NT2/D1 (cell line): ENCODE measurements at regions not wholly inside any gene's neighbourhood (a gene's known extent, or its start where the extent isn't known, plus 50 kb on each side); places are given as distances from the start of the nearest gene placed in this dataset.

Experiments
- DNase-seq: peaks from one replicate; pipeline ENCODE4 v3.0.0-alpha.2; 2011; ENCODE audit warnings: low read depth, low spot score
- H3K27me3 ChIP-seq: 2 replicates; pipeline ENCODE4 v1.6.0; 2011; ENCODE audit warnings: mild to moderate bottlenecking; ENCODE audit not compliant: insufficient read length, insufficient read depth
- H3K36me3 ChIP-seq: 2 replicates; pipeline ENCODE4 v1.6.1; 2011; ENCODE audit warnings: mild to moderate bottlenecking, low read length, mixed read lengths; ENCODE audit not compliant: insufficient read depth, insufficient read length
- H3K4me1 ChIP-seq: 2 replicates; pipeline ENCODE4 v1.5.1; 2011; ENCODE audit not compliant: insufficient read depth, insufficient read length
- H3K4me3 ChIP-seq: 2 replicates; pipeline ENCODE4 v1.5.1; 2011; ENCODE audit warnings: low read depth; ENCODE audit not compliant: insufficient read length
- H3K9ac ChIP-seq: 2 replicates; pipeline ENCODE4 v1.6.0; 2011; ENCODE audit warnings: low read depth; ENCODE audit not compliant: insufficient read length
- H3K9me3 ChIP-seq: 2 replicates; pipeline ENCODE4 v1.5.1; 2011; ENCODE audit warnings: mild to moderate bottlenecking, low read length; ENCODE audit not compliant: insufficient read depth
- SUZ12 ChIP-seq: IDR thresholded peaks from 2 replicates; pipeline ENCODE4 v1.6.1; 2011; ENCODE audit not compliant: insufficient read length, insufficient read depth; ENCODE audit errors: extremely low read depth
- YY1 ChIP-seq: IDR thresholded peaks from 2 replicates; pipeline ENCODE4 v1.6.1; 2011; ENCODE audit not compliant: insufficient read length, insufficient read depth
- ZNF274 ChIP-seq: IDR thresholded peaks from 2 replicates; pipeline ENCODE4 v1.6.1; 2011; ENCODE audit warnings: mild to moderate bottlenecking, low read depth, low read length

GRCh38 chr12:71349950-71350349 is 89.6 kb upstream of the LGR5 start:
- TF ChIP-seq YY1, result no peak
- TF ChIP-seq ZNF274, result no peak
- no peak for TF ChIP-seq SUZ12
- no peak for DNase-seq
- Histone ChIP-seq H3K4me1 (no peaks in the 10 kb centered on the region), H3K9me3 (peaks cover 3% of the 10 kb centered on the region; the same call in 1 of the 2 replicates), H3K36me3 (no peaks in the 10 kb centered on the region), H3K27me3 (no peaks in the 10 kb centered on the region), H3K4me3 (no peak overlapping the region), H3K9ac (no peak overlapping the region)

GRCh38 chr12:71338933-71339332 is 100.7 kb upstream of the LGR5 start:
- no peaks in the 10 kb centered on the region for H3K27me3 ChIP-seq
- no peaks in the 10 kb centered on the region for H3K9me3 ChIP-seq
- H3K36me3 ChIP-seq, result no peaks in the 10 kb centered on the region
- no peak for TF ChIP-seq SUZ12
- TF ChIP-seq ZNF274, result no peak
- TF ChIP-seq YY1, result no peak
- no peaks in the 10 kb centered on the region for H3K4me1 ChIP-seq
- no peak for DNase-seq
- no peak overlapping the region for H3K9ac ChIP-seq
- H3K4me3 ChIP-seq, result no peak overlapping the region

- H3K4me1 ChIP-seq, result no peaks in the 10 kb centered on the region
- no peak overlapping the region for H3K9ac ChIP-seq
- no peaks in the 10 kb centered on the region for H3K36me3 ChIP-seq
- DNase-seq, result no peak
- no peak for TF ChIP-seq YY1
- no peak for TF ChIP-seq SUZ12
- no peak overlapping the region for H3K4me3 ChIP-seq
- H3K9me3 ChIP-seq, result no peaks in the 10 kb centered on the region
- H3K27me3 ChIP-seq, result no peaks in the 10 kb centered on the region
Observed at GRCh38 chr12:71335963-71336257, 103.7 kb upstream of the LGR5 start.

DNA sequence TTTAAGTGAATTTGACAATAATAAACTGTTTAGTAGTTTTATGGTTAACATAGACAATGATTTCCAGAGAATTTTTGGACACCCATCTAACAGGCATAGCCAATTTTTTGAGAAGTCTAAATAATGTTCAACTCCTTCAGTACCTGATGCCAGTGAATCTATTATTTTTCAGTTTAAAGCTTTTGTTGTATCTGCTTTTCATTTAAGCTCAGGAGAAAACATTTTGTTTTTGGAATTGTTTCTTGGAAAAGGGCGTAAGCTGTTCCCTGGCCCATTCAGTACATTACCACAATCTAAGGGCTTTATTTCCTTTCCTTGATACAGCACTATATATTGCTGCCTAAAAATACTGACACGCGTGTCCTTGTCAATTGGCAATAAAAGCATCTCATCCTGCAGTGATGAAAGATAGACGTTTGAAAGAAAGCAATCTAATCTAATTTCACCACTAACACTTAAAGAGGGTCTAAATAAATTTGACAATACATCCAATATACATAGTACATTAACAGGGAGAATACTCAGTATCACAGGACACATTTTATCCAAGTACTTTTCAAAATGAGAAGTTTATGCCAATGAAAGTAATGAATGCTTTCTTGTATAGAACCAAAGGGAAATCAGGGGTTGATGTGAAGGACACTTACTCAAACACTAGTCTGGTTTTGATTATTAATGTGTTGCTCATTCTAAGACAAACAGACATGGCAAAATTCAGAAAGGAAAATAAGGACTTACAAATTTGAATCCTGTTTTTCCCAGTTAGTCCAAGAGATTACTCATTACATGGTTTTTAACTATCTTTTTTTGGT is 104.2 kb upstream of the LGR5 start:
- no peaks in the 10 kb centered on the region for H3K9me3 ChIP-seq
- H3K27me3 ChIP-seq, result no peaks in the 10 kb centered on the region
- no peak overlapping the region for H3K4me3 ChIP-seq
- TF ChIP-seq YY1 (no peak), ZNF274 (no peak), SUZ12 (no peak)
- no peak overlapping the region for H3K9ac ChIP-seq
- H3K4me1 ChIP-seq, result no peaks in the 10 kb centered on the region
- no peak for DNase-seq
- H3K36me3 ChIP-seq, result no peaks in the 10 kb centered on the region

DNA sequence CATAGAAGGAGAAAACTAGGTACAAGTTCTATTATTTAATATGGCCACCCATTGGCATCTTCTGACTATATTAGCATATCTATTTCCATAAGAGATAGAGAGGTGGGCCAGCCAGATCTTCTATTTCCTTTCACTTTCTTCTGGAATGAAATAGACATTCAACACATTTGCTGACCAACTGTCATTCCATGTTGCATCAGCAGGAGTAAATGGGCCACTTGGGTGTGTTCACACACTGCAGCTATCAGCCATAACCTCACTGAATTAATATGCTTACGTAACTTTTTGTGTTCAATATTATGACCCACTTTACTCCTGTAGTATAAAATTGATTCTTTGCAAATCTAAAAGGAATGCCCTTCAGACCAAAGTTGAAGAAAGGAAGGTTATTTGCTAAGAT is 106.2 kb upstream of the LGR5 start:
- no peaks in the 10 kb centered on the region for H3K4me1 ChIP-seq
- H3K9me3 ChIP-seq, result no peaks in the 10 kb centered on the region
- H3K4me3 ChIP-seq, result no peak overlapping the region
- H3K9ac ChIP-seq, result no peak overlapping the region
- no peaks in the 10 kb centered on the region for H3K27me3 ChIP-seq
- TF ChIP-seq YY1, result no peak
- no peak for TF ChIP-seq SUZ12
- TF ChIP-seq ZNF274, result no peak
- no peak for DNase-seq
- no peaks in the 10 kb centered on the region for H3K36me3 ChIP-seq

GRCh38 chr12:71329956-71330355 is 109.6 kb upstream of the LGR5 start:
- Histone ChIP-seq H3K9ac (no peak overlapping the region), H3K4me1 (no peaks in the 10 kb centered on the region), H3K36me3 (no peaks in the 10 kb centered on the region), H3K4me3 (no peak overlapping the region), H3K27me3 (no peaks in the 10 kb centered on the region), H3K9me3 (no peaks in the 10 kb centered on the region)
- DNase-seq, result no peak
- no peak for TF ChIP-seq ZNF274
- no peak for TF ChIP-seq SUZ12
- TF ChIP-seq YY1, result no peak

DNA sequence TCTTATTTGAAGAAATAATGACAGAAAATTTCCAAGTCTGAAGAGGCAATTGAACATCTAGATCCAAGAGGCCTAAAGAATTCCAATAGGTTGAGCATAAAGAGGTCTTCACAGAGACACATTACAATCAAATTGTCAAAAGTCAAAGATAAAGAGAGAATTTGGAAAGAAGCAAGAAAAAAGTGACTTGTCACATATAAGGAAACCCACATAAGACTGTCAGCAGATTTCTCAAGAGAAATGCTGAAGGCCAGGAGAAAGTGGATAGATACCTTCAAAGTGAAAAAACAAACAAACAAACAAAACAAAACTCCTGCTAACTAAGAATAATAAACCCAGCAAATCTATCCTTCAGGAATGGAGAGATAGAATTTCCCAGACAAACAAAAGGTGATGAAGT is 118.1 kb upstream of the LGR5 start:
- TF ChIP-seq ZNF274 (no peak), YY1 (no peak), SUZ12 (no peak)

DNA sequence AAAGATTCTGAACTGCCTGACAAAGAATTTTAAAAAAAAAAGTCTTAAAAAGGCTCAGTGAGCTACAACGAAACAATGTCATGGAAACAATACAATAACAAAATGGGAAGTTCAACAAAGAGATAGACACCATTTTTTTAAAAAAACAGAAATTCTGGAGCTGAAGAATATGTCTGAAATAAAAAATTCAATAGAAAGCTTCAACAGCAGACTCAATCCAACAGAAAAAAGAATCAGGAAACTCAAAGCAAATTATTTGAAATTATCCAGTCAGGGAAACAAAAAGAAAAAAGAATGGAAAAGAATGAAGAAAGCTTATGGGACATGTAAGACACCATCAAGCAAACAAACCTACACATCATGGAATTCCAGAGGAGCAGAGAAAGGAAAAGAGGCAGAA is 118.5 kb upstream of the LGR5 start:
- H3K4me1 ChIP-seq, result no peaks in the 10 kb centered on the region
- H3K4me3 ChIP-seq, result no peak overlapping the region
- no peak for TF ChIP-seq ZNF274
- no peak for TF ChIP-seq YY1
- H3K9me3 ChIP-seq, result peaks cover 29% of the 10 kb centered on the region
- no peak overlapping the region for H3K9ac ChIP-seq
- H3K36me3 ChIP-seq, result no peaks in the 10 kb centered on the region
- no peak for DNase-seq
- no peaks in the 10 kb centered on the region for H3K27me3 ChIP-seq

More for the DNA sequence above, 118.1 kb upstream of the LGR5 start:
- Histone ChIP-seq H3K4me3 (no peak overlapping the region), H3K4me1 (no peaks in the 10 kb centered on the region), H3K27me3 (no peaks in the 10 kb centered on the region), H3K9me3 (peaks cover 29% of the 10 kb centered on the region), H3K36me3 (no peaks in the 10 kb centered on the region), H3K9ac (no peak overlapping the region)
- DNase-seq, result no peak
